NCI-H2171 treated with DMSO at 0.1 percent for 48 hours (cell line): ENCODE measurements at regions not wholly inside any gene's neighbourhood (a gene's known extent, or its start where the extent isn't known, plus 50 kb on each side); places are given as distances from the start of the nearest gene placed in this dataset.
"Not testable (repeated sequence)": the region's sequence is repeated elsewhere in the genome, so short reads cannot be mapped to it uniquely, and the experiment has no call there.

Source experiments
- DNase-seq: peaks from one replicate; lab custom pipeline; 2025; lab: John Stamatoyannopoulos, UW

DNA sequence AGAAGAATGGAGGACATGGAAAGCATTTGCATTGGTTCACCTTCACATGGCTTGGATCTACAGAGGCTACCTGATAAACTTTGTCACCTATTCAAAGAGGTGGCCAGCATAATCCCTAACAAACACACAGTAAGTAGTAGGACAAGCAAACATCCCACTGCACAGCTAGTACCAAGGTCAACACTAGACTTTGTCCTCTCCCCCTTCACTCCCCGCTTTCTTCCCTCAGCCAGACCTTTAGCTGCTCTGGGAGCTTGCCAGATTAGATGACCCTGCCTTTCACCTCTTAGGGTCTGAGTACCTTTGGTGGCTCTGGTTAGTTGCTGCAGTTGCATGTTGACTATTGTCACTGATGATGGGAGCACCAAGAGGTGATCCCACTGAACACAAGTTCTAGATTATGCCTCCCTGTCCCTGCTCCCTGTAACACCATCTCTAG is 211.3 kb downstream of the CCDC74A start:
- DNase-seq = not testable (repeated sequence)

- DNase-seq = no peak
Observed at GRCh38 chr2:131753640-131754561, 226.2 kb downstream of the CCDC74A start.

DNA sequence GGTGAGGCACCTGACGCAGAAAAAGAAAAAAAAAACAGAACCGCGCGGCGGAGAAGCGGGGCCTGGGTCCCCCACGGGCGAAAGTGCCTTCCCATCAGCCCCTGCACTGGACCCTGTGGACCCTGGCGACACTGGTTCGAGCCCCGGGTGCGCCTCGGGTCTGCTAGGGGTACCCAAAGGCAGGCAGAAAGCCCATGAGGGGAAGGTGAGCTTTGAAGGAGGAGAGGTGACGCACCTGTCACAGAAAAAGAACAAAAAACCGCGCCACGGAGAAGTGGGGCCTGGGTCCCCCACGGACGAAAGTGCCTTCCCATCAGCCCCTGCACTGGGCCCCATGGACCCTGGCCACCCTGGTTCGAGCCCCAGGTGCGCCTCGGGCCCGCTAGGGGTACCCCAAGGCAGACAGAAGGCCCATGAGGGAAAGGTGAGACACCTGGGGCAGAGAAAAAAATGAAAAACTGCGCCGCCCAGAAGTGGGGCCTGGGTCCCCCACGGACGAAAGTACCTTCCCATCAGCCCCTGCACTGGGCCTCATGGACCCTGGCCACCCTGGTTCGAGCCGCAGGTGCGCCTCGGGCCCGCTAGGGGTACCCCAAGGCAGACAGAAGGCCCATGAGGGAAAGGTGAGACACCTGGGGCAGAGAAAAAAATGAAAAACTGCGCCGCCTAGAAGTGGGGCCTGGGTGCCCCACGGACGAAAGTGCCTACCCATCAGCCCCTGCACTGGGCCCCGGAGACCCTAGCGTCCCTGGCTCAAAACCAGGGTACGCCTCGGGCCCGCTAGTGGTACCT is 227.4 kb downstream of the CCDC74A start:
- DNase-seq = no peak

GRCh38 chr2:131756141-131756907 is 228.6 kb downstream of the CCDC74A start:
- no peak for DNase-seq

DNA sequence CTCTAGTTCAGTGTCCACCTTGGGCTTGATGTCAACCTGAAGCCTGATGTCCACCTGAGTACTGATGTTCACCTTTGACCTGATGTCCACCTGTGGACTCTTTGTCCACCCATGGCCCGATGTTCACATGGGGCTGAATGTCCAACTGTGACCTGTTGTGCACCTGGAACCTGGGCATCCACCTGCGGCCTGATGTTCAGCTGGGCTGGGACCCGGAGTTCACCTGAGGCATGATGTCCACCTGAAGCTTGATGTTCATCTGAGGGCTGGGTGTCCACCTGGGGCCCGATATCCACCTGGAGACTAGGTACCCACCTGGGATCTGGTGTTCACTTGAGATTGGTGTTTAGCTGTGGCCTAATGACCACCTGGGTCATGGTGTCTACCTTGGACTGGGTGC is 231.3 kb downstream of the CCDC74A start:
- DNase-seq = not testable (repeated sequence)

- DNase-seq = not testable (repeated sequence)
Observed at GRCh38 chr2:131774955-131775555, 247.4 kb downstream of the CCDC74A start.

DNA sequence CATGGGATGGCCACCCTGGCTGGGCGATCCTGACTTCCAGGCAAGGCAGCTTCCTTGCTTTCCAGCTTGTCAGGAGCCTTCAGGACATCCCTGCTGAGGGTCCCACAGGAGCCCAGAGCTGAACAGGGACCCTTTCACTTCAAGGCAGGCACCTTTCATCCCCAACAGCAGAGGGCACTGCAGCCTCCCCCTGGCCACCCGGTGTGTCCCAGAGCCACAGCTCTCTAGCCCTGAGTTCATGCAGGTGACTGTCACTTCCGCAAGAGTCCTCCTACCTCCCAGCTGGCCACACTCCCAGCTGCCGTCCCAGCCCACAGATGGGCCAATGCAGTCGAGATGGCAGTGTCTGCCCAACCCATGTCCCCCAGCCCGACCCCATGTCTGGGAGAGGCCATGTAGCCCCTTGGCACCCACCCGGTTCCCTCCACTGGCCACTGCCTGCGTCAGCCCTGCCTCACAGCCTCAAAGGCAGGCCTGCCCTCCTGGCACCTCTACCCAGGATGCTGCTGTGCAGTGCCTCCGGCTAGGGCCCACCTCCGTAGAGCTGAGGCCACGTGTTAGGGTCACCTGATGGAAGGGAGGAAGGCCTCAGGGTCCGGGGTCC is 248.3 kb downstream of the CCDC74A start:
- DNase-seq = not testable (repeated sequence)

- not testable (repeated sequence) for DNase-seq
Observed at GRCh38 chr2:131780446-131780845, 252.8 kb downstream of the CCDC74A start.

- no peak for DNase-seq
Observed at GRCh38 chr2:131801210-131801744, 273.6 kb downstream of the CCDC74A start.

GRCh38 chr2:131801745-131802350 is 274.2 kb downstream of the CCDC74A start:
- peak; percentile 64 for DNase-seq

- peak; percentile 92 for DNase-seq
Observed at GRCh38 chr2:131802351-131802836, 274.7 kb downstream of the CCDC74A start.

- DNase-seq = not testable (repeated sequence)
Observed at GRCh38 chr2:131803237-131803636, 275.5 kb downstream of the CCDC74A start.

DNA sequence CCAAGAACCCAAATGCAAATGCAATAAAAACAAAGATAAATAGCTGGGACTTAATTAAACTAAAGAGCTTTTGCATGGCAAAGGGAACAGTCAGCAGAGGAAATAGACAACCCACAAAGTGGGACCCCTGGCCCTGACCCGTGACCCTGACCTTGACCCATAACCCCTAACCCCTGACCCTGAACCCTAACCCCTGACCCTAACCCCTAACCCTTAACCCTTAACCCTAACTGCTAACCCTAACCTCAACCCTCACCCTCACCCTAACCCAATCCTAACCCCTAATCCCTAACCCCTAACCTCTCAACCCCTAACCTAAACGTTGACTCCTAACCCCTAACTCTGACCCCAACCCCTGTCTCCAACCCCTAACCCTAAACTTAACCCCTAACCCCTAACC is 284.9 kb downstream of the CCDC74A start:
- DNase-seq = not testable (repeated sequence)

DNA sequence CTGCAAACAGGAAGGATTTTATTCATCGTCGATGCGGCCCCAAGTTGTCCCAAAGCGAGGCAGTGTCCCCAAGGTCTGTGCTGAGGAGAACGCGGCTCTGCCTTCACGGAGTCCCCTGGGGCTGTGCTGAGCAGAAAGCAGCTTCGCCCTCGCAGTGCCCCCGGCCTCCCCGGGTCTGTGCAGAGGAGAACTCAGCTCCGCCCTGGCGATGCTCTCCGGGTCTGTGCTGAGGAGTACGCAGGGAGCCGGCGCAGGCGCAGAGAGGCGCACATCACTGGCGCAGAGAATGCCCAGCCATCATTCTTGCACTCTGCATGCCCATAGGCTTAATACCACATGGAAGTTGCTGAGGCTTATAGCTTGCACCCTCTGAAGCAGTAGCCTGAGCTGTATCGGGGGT is 285.7 kb downstream of the CCDC74A start:
- not testable (repeated sequence) for DNase-seq

GRCh38 chr2:131818267-131818973 is 290.7 kb downstream of the CCDC74A start:
- DNase-seq = not testable (repeated sequence)

DNA sequence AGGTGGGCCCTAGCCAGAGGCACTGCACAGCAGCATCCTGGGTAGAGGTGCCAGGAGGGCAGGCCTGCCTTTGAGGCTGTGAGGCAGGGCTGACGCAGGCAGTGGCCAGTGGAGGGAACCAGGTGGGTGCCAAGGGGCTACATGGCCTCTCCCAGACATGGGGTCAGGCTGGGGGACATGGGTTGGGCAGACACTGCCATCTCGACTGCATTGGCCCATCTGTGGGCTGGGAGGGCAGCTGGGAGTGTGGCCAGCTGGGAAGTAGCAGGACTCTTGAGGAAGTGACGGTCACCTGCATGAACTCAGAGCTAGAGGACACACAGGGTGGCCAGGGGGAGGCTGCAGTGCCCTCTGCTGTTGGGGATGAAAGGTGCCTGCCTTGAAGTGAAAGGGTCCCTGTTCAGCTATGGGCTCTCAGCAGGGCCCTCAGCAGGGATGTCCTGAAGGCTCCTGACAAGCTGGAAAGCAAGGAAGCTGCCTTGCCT is 294.6 kb downstream of the CCDC74A start:
- not testable (repeated sequence) for DNase-seq

DNA sequence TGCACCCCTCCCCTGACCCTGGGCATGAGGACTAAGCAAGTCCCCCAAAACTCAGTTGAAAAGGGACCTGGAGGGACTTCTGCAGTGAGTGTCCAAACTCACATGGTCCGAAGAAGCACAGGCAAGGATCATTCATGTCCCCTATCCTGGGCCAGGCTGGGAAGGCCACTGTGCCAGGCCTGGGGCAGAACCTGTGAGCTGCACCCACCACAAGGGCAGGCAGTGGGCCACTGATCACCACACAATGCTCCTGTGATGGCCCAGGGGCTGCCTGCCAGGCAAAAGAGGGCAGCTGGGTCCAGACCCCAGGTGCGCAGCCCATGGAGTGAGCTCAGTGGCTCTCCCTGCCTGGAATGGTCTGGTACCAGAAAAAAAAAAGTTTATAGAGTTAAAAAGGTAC is 295.4 kb downstream of the CCDC74A start:
- DNase-seq = not testable (repeated sequence)

DNA sequence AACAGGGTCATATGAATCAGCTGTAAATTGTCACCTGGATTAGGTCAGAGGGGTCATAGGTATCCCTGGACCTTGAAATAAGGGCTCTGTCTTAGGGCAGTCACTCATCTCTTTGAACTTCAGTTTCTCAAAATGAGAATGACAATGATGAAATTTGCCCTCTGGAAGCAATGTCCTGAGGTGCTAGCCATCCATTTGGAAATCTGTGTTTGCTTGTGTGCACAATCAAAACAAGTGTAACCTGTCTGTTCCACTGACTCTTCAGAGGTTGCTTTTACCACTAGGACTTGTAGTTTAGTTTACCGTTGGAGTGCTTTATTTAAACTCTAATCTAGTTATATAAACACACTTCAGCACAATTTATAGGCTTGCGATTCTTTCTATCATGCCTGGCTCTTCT is 297.3 kb downstream of the CCDC74A start:
- not testable (repeated sequence) for DNase-seq

GRCh38 chr2:131827481-131828163 is 299.9 kb downstream of the CCDC74A start:
- no peak for DNase-seq
